Urinary bladder (tissue), 3 donors: ENCODE measurements at regions not wholly inside any gene's neighbourhood (a gene's known extent, or its start where the extent isn't known, plus 50 kb on each side); places are given as distances from the start of the nearest gene placed in this dataset.
"Not testable (repeated sequence)": the region's sequence is repeated elsewhere in the genome, so short reads cannot be mapped to it uniquely, and the experiment has no call there.

ENCODE experiments used
- DNase-seq: peaks from one replicate; pipeline ENCODE4 v3.0.0-alpha.2; 2015; ENCODE audit errors: extremely low spot score
- H3K27ac ChIP-seq: one replicate; pipeline ENCODE4 v1.5.1; 2013; ENCODE audit warnings: low read depth, mild to moderate bottlenecking, moderate library complexity
- H3K36me3 ChIP-seq: one replicate; pipeline ENCODE4 v1.6.1; 2013; ENCODE audit warnings: mild to moderate bottlenecking, moderate library complexity; ENCODE audit not compliant: insufficient read depth
- H3K4me1 ChIP-seq: one replicate; pipeline ENCODE4 v1.6.1; 2013; ENCODE audit warnings: mild to moderate bottlenecking, moderate library complexity; ENCODE audit not compliant: insufficient read depth
- H3K4me3 ChIP-seq: one replicate; pipeline ENCODE4 v1.5.1; 2013; ENCODE audit warnings: low read depth, low read length
- whole genome bisulfite sequencing: extraction: QIAGEN DNeasy Blood & Tissue Kit; methylation state at CpG from one replicate; pipeline ENCODE4 v1.1.7; 2013; 5-methylcytosine and 5-hydroxymethylcytosine counted together
- donor health status: healthy with polysubstance abuse.
- donor health status: healthy.

DNA sequence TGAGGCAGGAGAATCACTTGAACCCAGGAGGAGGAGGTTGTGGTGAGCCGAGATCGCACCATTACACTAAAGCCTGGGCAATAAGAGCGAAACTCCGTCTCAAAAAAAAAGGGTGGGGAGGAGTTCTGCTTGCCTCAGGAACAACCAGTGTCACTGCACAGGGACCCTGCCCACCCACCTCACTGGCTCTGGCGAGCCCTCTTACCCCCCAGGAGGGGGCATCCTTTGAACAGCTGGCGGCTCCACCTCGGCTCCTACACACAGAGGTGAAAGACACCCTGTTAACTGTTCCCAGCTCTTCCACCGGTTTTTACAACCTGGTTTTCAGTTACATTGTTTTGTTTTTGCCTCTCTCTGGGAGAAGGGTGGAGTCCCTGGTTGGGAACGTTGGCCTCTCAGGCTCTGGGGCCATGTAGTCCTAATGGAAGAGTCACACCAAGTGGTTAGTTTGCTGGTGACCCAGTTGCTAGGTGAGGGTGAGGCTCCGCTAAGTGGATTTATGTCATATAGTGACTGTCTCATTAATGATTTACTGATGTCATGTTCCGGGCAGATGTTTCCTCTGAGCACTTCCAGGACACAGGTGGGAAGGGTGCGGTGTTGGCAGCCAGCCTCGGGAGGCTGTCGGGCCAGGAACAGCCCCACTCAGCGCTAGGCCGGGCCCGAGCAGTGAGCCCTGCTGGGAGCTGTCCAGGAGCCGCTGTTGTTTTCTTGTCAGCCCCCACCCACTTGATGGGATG is 120.6 kb upstream of the TPTE start:
- H3K4me1 ChIP-seq, H3K36me3 ChIP-seq, H3K27ac ChIP-seq, H3K4me3 ChIP-seq, DNase-seq: not testable (repeated sequence)
- 73% methylated on average over 18 of the region's 18 CpGs for WGBS

GRCh38 chr21:10402461-10402860 is 118.9 kb upstream of the TPTE start:
- H3K36me3 ChIP-seq, H3K4me3 ChIP-seq, DNase-seq, H3K4me1 ChIP-seq, H3K27ac ChIP-seq: not testable (repeated sequence)
- WGBS: 74% methylated on average over 5 of the region's 5 CpGs

DNA sequence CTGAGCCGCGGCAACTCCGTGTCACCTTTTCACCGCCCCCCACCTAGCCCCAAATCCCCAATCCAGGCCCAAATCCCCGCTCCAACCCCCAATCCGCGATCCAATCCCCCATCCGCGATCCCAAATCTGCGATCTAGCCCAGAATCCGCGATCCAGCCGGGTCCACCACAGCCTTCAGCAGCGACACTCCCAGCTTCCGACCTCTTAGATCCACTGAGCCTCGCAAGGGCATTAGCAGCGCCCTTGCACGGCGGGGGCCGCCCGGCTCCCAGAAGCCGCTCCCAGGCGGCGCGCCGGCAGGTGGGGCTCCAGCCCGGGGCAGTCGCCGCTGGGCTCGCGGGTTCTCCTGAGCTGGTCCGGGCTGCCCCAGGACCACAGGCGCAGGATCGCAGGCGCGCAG is 116.1 kb upstream of the TPTE start:
- H3K4me3 ChIP-seq, H3K4me1 ChIP-seq, DNase-seq, H3K36me3 ChIP-seq, H3K27ac ChIP-seq: not testable (repeated sequence)
- 72% methylated on average over 36 of the region's 36 CpGs for WGBS

DNA sequence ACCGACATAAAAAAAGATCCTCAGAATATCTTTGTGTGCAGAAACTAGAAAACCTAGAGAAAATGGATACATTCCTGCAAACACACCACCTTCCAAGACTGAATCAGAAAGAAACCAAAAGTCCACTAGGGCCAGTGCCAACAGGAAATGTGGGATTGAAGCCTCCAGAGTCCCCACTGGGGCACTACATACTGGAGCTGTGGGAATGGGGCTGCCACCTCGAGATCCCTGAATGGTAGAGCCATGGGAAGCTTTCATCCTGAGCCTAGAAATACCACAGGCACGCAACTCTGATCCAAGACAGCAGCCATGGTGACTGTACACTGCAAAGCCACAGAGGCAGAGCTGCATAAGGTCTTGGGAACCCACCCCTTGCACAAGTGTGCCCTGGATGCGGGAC is 111.6 kb upstream of the TPTE start:
- not testable (repeated sequence) for H3K36me3 ChIP-seq, H3K27ac ChIP-seq, H3K4me3 ChIP-seq, H3K4me1 ChIP-seq, DNase-seq
- 38% methylated on average over 3 of the region's 4 CpGs for WGBS

GRCh38 chr21:10410354-10410929 is 110.9 kb upstream of the TPTE start:
- not testable (repeated sequence) for H3K36me3 ChIP-seq, H3K4me3 ChIP-seq, DNase-seq, H3K4me1 ChIP-seq, H3K27ac ChIP-seq
- 47% methylated on average over 5 of the region's 5 CpGs for WGBS

DNA sequence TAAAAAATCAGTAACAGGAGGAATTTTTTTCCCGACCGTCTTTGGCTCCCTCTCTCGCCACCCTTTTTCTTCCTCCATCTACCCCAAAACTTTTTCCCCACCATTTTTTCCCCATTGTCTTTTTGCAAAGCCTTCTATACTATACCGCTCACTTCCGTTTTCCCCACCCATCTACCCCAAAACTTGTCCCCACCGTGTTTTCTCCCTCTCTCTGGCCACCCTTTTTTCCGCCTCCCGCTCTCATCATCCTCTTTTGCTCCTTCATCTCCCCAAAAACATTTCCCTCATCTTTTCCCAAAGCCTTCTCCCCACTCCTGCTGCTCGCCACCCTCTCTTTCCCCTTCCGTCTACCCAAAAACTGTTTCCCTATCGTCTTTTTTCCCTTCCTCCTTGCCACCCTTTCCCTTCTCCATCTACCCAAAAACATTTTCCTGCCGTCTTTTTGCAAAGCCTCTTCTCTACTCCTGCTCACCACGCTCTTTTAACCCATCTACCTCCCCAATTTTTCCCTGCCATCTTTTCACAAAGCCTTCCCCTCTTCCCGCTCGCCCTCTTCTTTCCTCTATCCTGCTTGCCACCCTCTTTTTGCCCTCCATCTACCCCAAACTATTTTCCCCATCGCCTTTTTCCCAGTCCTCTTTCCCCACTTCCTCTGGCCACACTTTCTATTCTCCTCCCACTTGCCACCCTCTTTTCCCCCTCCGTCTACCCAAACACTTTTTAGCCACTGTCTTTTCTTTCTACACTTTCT is 109.4 kb upstream of the TPTE start:
- WGBS: 73% methylated on average over 16 of the region's 17 CpGs
- not testable (repeated sequence) for H3K27ac ChIP-seq, DNase-seq, H3K36me3 ChIP-seq, H3K4me1 ChIP-seq, H3K4me3 ChIP-seq

DNA sequence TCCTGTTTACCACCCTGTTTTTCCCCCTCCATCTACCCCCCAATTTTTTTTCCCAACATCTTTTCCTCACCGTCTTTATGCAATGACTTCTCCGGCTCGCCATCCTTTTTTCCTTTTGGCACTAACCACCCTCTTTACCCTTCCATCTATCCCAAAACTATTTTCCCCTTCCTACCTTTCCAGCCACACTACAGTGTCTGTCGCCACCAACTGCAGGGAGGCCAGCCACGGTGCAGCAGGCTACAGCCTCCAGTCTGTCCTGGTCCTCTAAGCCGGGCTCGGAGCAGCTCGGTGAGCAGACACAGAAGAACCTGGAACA is 108.5 kb upstream of the TPTE start:
- WGBS: 86% methylated on average over 8 of the region's 8 CpGs

DNA sequence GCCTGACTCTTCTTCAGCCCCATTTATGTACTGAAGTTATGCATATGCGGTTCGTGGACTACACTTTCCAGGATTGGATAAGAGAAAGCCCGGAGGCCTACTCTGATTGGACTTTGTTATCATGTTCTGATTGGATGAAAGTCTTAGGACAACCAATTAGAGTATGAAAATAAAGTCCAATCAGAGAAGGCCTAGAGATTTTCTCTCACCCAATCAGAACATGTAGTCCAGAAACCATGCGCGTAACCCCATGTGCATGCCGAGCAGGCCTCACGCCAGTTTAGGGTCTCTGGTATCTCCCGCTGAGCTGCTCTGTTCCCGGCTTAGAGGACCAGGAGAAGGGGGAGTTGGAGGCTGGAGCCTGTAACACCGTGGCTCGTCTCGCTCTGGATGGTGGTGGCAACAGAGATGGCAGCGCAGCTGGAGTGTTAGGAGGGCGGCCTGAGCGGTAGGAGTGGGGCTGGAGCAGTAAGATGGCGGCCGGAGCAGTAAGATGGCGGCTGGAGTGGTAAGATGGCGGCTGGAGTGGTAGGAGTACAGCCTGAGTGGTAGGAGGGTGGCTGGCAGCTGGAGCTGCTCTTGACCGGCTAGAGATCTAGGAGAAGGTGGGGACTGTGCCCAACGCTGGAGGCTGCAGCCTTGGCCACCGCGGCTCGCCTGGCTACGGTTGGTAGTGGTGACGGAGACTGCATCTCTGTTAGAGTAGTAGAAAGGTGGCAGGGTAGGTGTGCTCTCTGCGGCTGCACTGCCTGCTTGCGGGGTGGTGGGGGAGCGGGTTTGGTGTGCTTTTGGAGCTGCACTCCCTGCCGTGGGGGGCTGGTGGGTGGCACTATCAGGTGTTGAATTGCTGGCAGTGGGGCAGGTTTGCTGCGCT is 107.9 kb upstream of the TPTE start:
- WGBS: 85% methylated on average over 31 of the region's 31 CpGs
- not testable (repeated sequence) for DNase-seq, H3K4me1 ChIP-seq, H3K4me3 ChIP-seq, H3K27ac ChIP-seq, H3K36me3 ChIP-seq

More for the DNA sequence above, 108.5 kb upstream of the TPTE start:
- H3K4me1 ChIP-seq, H3K27ac ChIP-seq, H3K36me3 ChIP-seq, H3K4me3 ChIP-seq, DNase-seq: not testable (repeated sequence)

- 81% methylated on average over 14 of the region's 14 CpGs for WGBS
- H3K4me3 ChIP-seq, H3K27ac ChIP-seq, H3K4me1 ChIP-seq, DNase-seq, H3K36me3 ChIP-seq: not testable (repeated sequence)
These were observed 107.1 kb upstream of the TPTE start for GRCh38 chr21:10414121-10414924.

DNA sequence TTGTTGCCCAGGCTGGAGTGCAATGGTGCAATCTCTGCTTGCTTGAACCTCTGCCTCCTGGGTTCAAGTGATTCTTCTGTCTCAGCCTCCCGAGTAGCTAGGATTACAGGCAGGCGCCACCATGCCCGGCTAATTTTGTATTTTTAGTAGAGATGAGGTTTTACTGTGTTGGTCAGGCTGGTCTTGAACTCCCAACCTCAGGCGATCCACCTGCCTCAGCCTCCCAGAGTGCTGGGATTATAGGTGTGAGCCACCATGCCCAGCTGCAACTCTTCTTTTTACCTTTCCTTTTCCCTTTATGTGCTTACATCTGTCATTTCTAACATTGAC is 106.5 kb upstream of the TPTE start:
- H3K27ac ChIP-seq, H3K4me3 ChIP-seq, H3K36me3 ChIP-seq, H3K4me1 ChIP-seq, DNase-seq: not testable (repeated sequence)
- WGBS: 79% methylated on average over 4 of the region's 4 CpGs

GRCh38 chr21:10415456-10415855 is 105.9 kb upstream of the TPTE start:
- not testable (repeated sequence) for H3K36me3 ChIP-seq, H3K4me3 ChIP-seq, H3K27ac ChIP-seq, DNase-seq, H3K4me1 ChIP-seq
- WGBS: 61% methylated on average over 7 of the region's 7 CpGs

DNA sequence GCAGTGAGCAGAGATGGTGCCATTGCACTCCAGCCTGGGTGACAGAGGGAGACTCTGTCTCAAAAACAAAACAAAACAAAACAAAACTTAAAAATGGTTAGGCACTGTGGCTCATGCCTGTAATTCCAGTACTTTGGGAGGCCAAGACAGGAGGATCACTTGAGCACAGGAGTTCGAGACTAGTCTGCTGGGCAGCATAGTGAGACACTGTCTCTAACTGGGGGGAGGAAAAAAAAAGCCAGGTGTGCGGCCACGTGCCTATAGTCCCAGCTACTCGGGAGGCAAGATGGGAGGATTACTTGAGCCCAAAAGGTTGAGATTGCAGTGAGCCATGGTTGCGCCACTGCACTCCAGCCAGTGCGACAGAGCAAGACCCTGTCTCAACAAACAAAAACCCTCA is 105.5 kb upstream of the TPTE start:
- not testable (repeated sequence) for DNase-seq, H3K4me3 ChIP-seq, H3K36me3 ChIP-seq, H3K27ac ChIP-seq, H3K4me1 ChIP-seq
- 51% methylated on average over 6 of the region's 6 CpGs for WGBS
